Keratinocyte (primary cell): ENCODE measurements at regions not wholly inside any gene's neighbourhood (a gene's known extent, or its start where the extent isn't known, plus 50 kb on each side); places are given as distances from the start of the nearest gene placed in this dataset.

Experiments used
- DNase-seq: peaks from one replicate; pipeline ENCODE4 v3.0.0-alpha.2; 2011; ENCODE audit warnings: low read depth, missing footprints, low spot score
- FAIRE-seq: peaks from 2 replicates; lab custom pipeline; 2011; peaks lifted over from hg19 to GRCh38; lab: Jason Lieb, UNC
- H2AFZ ChIP-seq: 2 replicates; pipeline ENCODE4 v1.6.0; 2012; ENCODE audit warnings: low read length, control low read depth, inconsistent platforms; ENCODE audit not compliant: control insufficient read depth
- H3K27ac ChIP-seq: 2 replicates; pipeline ENCODE4 v1.5.1; 2011; ENCODE audit warnings: low read length; ENCODE audit not compliant: control insufficient read depth, insufficient read depth
- H3K27me3 ChIP-seq: 3 replicates; pipeline ENCODE4 v1.6.0; 2011; ENCODE audit warnings: low read length; ENCODE audit not compliant: control insufficient read depth, insufficient read depth; ENCODE audit errors: extremely low read depth
- H3K36me3 ChIP-seq, 2 experiments: 2 replicates in 1 of 2; 3 replicates in 1 of 2; pipeline ENCODE4 v1.5.1; 2011; ENCODE audit warnings: low read length in 2 of 2, mild to moderate bottlenecking in 1 of 2; ENCODE audit not compliant: control insufficient read depth in 2 of 2, insufficient read depth in 2 of 2; ENCODE audit errors: extremely low read depth in 1 of 2
- H3K4me1 ChIP-seq: 3 replicates; pipeline ENCODE4 v1.5.1; 2011; ENCODE audit warnings: low read length; ENCODE audit not compliant: control insufficient read depth, insufficient read depth; ENCODE audit errors: extremely low read depth
- H3K4me2 ChIP-seq: 3 replicates; pipeline ENCODE4 v1.6.0; 2011; ENCODE audit warnings: low read depth, low read length; ENCODE audit not compliant: control insufficient read depth, insufficient read depth; ENCODE audit errors: extremely low read depth
- H3K4me3 ChIP-seq, 3 experiments: fragments of 200-600 bp in 1 of 3; sonication (generic) in 1 of 3; 2 replicates in 2 of 3; 3 replicates in 1 of 3; pipeline ENCODE4 v1.5.1; 2011 to 2016; ENCODE audit warnings: low read length in 3 of 3, mild to moderate bottlenecking in 3 of 3, control low read depth in 2 of 3, inconsistent platforms in 1 of 3, low read depth in 1 of 3, mixed read lengths in 1 of 3, mixed run types in 1 of 3, moderate library complexity in 1 of 3; ENCODE audit not compliant: control insufficient read depth in 2 of 3, insufficient read depth in 2 of 3; ENCODE audit errors: extremely low read depth in 1 of 3
- H3K79me2 ChIP-seq: 2 replicates; pipeline ENCODE4 v1.6.0; 2012; ENCODE audit warnings: low read length; ENCODE audit not compliant: control insufficient read depth, insufficient read depth
- H3K9ac ChIP-seq: 3 replicates; pipeline ENCODE4 v1.6.0; 2011; ENCODE audit warnings: low read length; ENCODE audit not compliant: control insufficient read depth, insufficient read depth; ENCODE audit errors: extremely low read depth
- H3K9me1 ChIP-seq: 3 replicates; pipeline ENCODE4 v1.6.0; 2011; ENCODE audit warnings: low read length; ENCODE audit not compliant: control insufficient read depth, insufficient read depth; ENCODE audit errors: extremely low read depth
- H3K9me3 ChIP-seq: 2 replicates; pipeline ENCODE4 v1.5.1; 2012; ENCODE audit warnings: low read depth, low read length; ENCODE audit not compliant: control insufficient read depth
- H4K20me1 ChIP-seq: 3 replicates; pipeline ENCODE4 v1.6.0; 2011; ENCODE audit warnings: low read length; ENCODE audit not compliant: control insufficient read depth, insufficient read depth; ENCODE audit errors: extremely low read depth
- CTCF ChIP-seq, 3 experiments: IDR thresholded peaks in 1 of 3; conservative IDR thresholded peaks in 1 of 3; optimal IDR thresholded peaks in 1 of 3; 2 replicates in 2 of 3; 3 replicates in 1 of 3; pipeline versions ENCODE3 to v1.5.1; 2011; ENCODE audit warnings: low read length in 3 of 3, mild to moderate bottlenecking in 3 of 3, moderate library complexity in 2 of 3, control low read depth in 1 of 3, inconsistent platforms in 1 of 3; ENCODE audit not compliant: insufficient read depth in 2 of 3; ENCODE audit errors: extremely low read depth in 1 of 3
- EZH2 ChIP-seq: IDR thresholded peaks from one replicate; pipeline ENCODE4 v1.6.1; 2012; ENCODE audit warnings: inconsistent platforms, mild to moderate bottlenecking, low read length, moderate library complexity
- dilution Hi-C: fragments of 300-500 bp; cut with MboI; formaldehyde crosslinking; loops from one replicate; pipeline ENCODE4 v1.7.0; 2020; ENCODE audit warnings: low sequenced_read_pairs; ENCODE audit not compliant: extremely low pct_ligation_motif_present

- no peak for TF ChIP-seq EZH2
- no peak for TF ChIP-seq CTCF (optimal IDR thresholded peaks at IDR 0.05 in 1 of 3, IDR thresholded peaks at IDR 0.05 in 1 of 3, conservative IDR thresholded peaks at IDR 0.05 in 1 of 3; ENCODE audit: extremely low read depth in 1 of 3, insufficient read depth in 2 of 3, low read length in 3 of 3)
- Histone ChIP-seq H3K36me3 (no peaks in the 10 kb centered on the region), H4K20me1 (no peaks in the 10 kb centered on the region), H3K4me2 (no peak overlapping the region), H3K9me3 (no peaks in the 10 kb centered on the region), H3K79me2 (no peaks in the 10 kb centered on the region), H3K27me3 (no peaks in the 10 kb centered on the region), H3K4me1 (peaks cover 16% of the 10 kb centered on the region), H3K9ac (no peak overlapping the region), H3K27ac (no peak overlapping the region), H3K4me3 (no peak overlapping the region), H2AFZ (no peak overlapping the region), H3K9me1 (peaks cover 5% of the 10 kb centered on the region)
- dilution Hi-C loops = loop anchor here (25.0 kb wide), 2 partner anchors 110 to 265 kb away; no protein-coding TSS in a partner anchor
- DNase-seq (no peak), FAIRE-seq (no peak)
These were observed 83.6 kb upstream of the SPATA12 start for GRCh38 chr3:56976651-56977560.

GRCh38 chr3:56975567-56975966 is 84.9 kb upstream of the SPATA12 start:
- no peaks in the 10 kb centered on the region for H3K36me3 ChIP-seq
- H3K79me2 ChIP-seq = no peaks in the 10 kb centered on the region
- no peaks in the 10 kb centered on the region for H3K9me3 ChIP-seq
- DNase-seq (no peak), FAIRE-seq (no peak)
- no peak overlapping the region for H3K4me3 ChIP-seq
- no peak overlapping the region for H3K27ac ChIP-seq
- H3K4me2 ChIP-seq = no peak overlapping the region
- TF ChIP-seq EZH2 = no peak
- TF ChIP-seq CTCF (optimal IDR thresholded peaks at IDR 0.05 in 1 of 3, IDR thresholded peaks at IDR 0.05 in 1 of 3, conservative IDR thresholded peaks at IDR 0.05 in 1 of 3; ENCODE audit: extremely low read depth in 1 of 3, insufficient read depth in 2 of 3, low read length in 3 of 3) = no peak
- no peak overlapping the region for H3K9ac ChIP-seq
- H3K9me1 ChIP-seq = no peaks in the 10 kb centered on the region
- H2AFZ ChIP-seq = no peak overlapping the region
- no peaks in the 10 kb centered on the region for H4K20me1 ChIP-seq
- dilution Hi-C loops = loop anchor here (25.0 kb wide), 2 partner anchors 112 to 263 kb away; no protein-coding TSS in a partner anchor
- H3K27me3 ChIP-seq = no peaks in the 10 kb centered on the region
- peaks cover 3% of the 10 kb centered on the region for H3K4me1 ChIP-seq
